Colonic mucosa (tissue), 4 donors: ENCODE measurements at regions not wholly inside any gene's neighbourhood (a gene's known extent, or its start where the extent isn't known, plus 50 kb on each side); places are given as distances from the start of the nearest gene placed in this dataset.

Experiments
- DNase-seq: peaks from one replicate; pipeline ENCODE4 v3.0.0-alpha.2; 2020
- H3K27ac ChIP-seq: fragments of 200-600 bp; one replicate; pipeline ENCODE4 v1.8.0; 2021
- H3K27me3 ChIP-seq: fragments of 200-600 bp; one replicate; pipeline ENCODE4 v1.8.0; 2021
- H3K36me3 ChIP-seq: fragments of 200-600 bp; one replicate; pipeline ENCODE4 v1.8.0; 2021
- H3K4me1 ChIP-seq: fragments of 200-600 bp; one replicate; pipeline ENCODE4 v1.8.0; 2021; ENCODE audit warnings: mild to moderate bottlenecking
- H3K4me3 ChIP-seq: fragments of 200-600 bp; one replicate; pipeline ENCODE4 v1.8.0; 2021
- H3K9ac ChIP-seq, 2 donors: one replicate each; pipeline ENCODE4 v1.7.0; 2013; ENCODE audit warnings: control low read depth in 2 of 2, low read depth in 2 of 2, low read length in 2 of 2
- H3K9me3 ChIP-seq: fragments of 200-600 bp; one replicate; pipeline ENCODE4 v1.8.0; 2021
- intact Hi-C: fragments of 100-400 bp; cut with DNase I; formaldehyde crosslinking; loops from one replicate; pipeline ENCODE4 v1.14.1; 2022
- TF ChIP-seq, protein P1 (sequence below): fragments of 200-600 bp; IDR thresholded peaks from one replicate; pipeline ENCODE4 v1.8.0; 2022; ENCODE audit warnings: antibody characterized with exemption, mild to moderate bottlenecking
- donor health status: healthy.
- donor health status: DM: no; HTN: no; CAD: no.
- donor health status: DM: no; HTN: no; CAD: no.

- Histone ChIP-seq H3K9me3 (no peaks in the 10 kb centered on the region), H3K27ac (no peak overlapping the region), H3K4me1 (no peaks in the 10 kb centered on the region), H3K4me3 (no peak overlapping the region), H3K27me3 (no peaks in the 10 kb centered on the region), H3K9ac (no peak overlapping the region), H3K36me3 (no peaks in the 10 kb centered on the region)
- DNase-seq: no peak
- TF ChIP-seq, protein P1, sequence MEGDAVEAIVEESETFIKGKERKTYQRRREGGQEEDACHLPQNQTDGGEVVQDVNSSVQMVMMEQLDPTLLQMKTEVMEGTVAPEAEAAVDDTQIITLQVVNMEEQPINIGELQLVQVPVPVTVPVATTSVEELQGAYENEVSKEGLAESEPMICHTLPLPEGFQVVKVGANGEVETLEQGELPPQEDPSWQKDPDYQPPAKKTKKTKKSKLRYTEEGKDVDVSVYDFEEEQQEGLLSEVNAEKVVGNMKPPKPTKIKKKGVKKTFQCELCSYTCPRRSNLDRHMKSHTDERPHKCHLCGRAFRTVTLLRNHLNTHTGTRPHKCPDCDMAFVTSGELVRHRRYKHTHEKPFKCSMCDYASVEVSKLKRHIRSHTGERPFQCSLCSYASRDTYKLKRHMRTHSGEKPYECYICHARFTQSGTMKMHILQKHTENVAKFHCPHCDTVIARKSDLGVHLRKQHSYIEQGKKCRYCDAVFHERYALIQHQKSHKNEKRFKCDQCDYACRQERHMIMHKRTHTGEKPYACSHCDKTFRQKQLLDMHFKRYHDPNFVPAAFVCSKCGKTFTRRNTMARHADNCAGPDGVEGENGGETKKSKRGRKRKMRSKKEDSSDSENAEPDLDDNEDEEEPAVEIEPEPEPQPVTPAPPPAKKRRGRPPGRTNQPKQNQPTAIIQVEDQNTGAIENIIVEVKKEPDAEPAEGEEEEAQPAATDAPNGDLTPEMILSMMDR: no peak
- intact Hi-C loops: no loop called here
Observed at GRCh38 chr13:97106323-97106722, 112.0 kb upstream of the OXGR1 start.

GRCh38 chr13:97107815-97108529 lies 113.7 kb upstream of the OXGR1 start:
- Histone ChIP-seq H3K4me1 (no peaks in the 10 kb centered on the region), H3K36me3 (no peaks in the 10 kb centered on the region), H3K9me3 (no peaks in the 10 kb centered on the region), H3K4me3 (no peak overlapping the region), H3K27ac (no peak overlapping the region), H3K9ac (no peak overlapping the region), H3K27me3 (no peaks in the 10 kb centered on the region)
- TF ChIP-seq, protein P1: no peak
- DNase-seq: no peak
- intact Hi-C loops: no loop called here

DNA sequence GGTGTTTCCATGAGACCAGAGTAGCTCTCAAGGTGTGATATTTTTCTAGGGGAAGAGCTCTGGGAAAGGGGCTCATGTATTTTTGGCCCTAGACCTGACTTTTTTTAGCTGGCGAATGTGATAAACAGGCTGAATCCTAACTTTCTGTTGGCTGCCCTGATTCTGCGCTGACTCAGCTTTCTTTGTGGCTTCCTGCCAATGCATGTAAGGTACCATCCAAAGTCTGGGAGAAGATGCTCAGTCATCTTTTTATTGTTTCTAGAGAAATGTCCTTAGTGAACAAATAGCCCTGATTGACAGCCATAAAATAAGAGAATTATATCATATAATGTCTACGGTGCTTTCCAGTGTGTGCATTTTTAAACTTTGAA lies 113.6 kb upstream of the MBNL2 start:
- Histone ChIP-seq H3K4me3 (no peak overlapping the region), H3K27me3 (no peaks in the 10 kb centered on the region), H3K27ac (no peak overlapping the region), H3K9me3 (no peaks in the 10 kb centered on the region), H3K36me3 (no peaks in the 10 kb centered on the region), H3K4me1 (no peaks in the 10 kb centered on the region), H3K9ac (no peak overlapping the region)
- intact Hi-C loops: no loop called here
- TF ChIP-seq, protein P1: no peak
- no peak for DNase-seq

- TF ChIP-seq, protein P1: no peak
- no peak for DNase-seq
- H3K27me3 ChIP-seq: no peaks in the 10 kb centered on the region
- no peak overlapping the region for H3K9ac ChIP-seq
- no peak overlapping the region for H3K4me3 ChIP-seq
- no peaks in the 10 kb centered on the region for H3K9me3 ChIP-seq
- intact Hi-C loops: no loop called here
- H3K4me1 ChIP-seq: no peaks in the 10 kb centered on the region
- no peaks in the 10 kb centered on the region for H3K36me3 ChIP-seq
- no peak overlapping the region for H3K27ac ChIP-seq
Observed at GRCh38 chr13:97109256-97109655, 112.9 kb upstream of the MBNL2 start.

DNA sequence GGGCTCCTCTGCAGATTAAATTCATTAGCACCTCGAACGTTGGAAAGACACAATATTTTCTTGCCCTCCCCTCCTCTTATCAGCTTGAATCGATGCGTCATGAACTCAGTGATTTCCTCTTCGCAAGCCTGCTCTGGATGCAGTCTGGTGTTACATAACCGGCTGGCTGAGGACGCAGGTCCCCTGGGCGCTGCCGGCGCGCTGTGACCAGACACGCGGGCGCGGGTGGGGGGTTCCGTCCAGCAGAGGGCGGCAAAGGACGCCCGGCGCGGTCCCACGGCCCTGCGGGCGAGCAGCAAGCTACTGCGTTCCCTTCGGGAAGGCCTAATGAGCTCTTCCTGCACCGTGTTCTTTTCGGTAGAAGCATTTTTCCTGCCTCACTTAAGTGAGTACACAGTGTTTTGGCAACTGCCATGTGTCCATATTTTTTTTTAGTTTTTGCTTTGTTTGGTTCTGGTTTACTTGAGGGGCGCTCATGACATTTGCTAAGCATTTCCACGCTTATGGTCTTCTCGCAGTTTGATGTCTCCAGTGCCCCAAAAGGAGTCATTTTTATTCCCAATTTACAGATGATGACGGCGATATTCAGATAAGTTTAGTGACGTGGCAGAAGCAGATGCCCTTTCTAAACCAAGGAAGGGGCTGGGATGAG lies 112.2 kb upstream of the MBNL2 start:
- Histone ChIP-seq H3K27me3 (no peaks in the 10 kb centered on the region), H3K27ac (no peak overlapping the region), H3K4me1 (no peaks in the 10 kb centered on the region), H3K36me3 (no peaks in the 10 kb centered on the region), H3K9me3 (no peaks in the 10 kb centered on the region), H3K9ac (no peak overlapping the region), H3K4me3 (no peak overlapping the region)
- peak; percentile 89 for DNase-seq
- intact Hi-C loops: loop anchor here (5.0 kb wide), 3 partner anchors 102 to 247 kb away; no protein-coding TSS in a partner anchor
- TF ChIP-seq, protein P1: peak; percentile 95
